Ishikawa (cell line): ENCODE measurements at regions not wholly inside any gene's neighbourhood (a gene's known extent, or its start where the extent isn't known, plus 50 kb on each side); places are given as distances from the start of the nearest gene placed in this dataset.

ENCODE experiments used
- RAD21 ChIP-seq: IDR thresholded peaks from 2 replicates; pipeline ENCODE4 v1.6.1; 2012; ENCODE audit warnings: low read depth
- ZBTB7A ChIP-seq: IDR thresholded peaks from 2 replicates; pipeline ENCODE4 v1.6.1; 2012; ENCODE audit warnings: low read depth

DNA sequence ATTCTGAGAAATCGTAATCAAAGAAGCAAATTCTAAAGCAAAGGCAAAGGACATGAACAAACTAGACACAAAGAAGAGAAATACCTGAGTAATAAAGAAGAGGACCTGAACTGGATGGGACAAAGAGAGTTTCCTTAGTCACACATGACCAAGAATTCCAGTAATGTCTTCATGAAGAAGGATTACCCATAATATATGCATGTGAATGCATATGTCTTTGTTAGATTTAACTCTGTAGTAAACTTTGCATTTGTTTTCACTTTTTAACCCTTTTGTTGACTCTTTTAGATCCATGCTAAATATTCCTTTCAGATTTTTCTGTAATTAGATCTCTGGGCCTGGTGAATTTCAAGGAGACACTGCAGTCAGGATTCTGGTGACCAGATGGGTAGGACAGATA lies 279.8 kb downstream of the ARRDC4 start:
- TF ChIP-seq ZBTB7A (no peak), RAD21 (no peak)
